HEK293T (cell line): ENCODE measurements at regions not wholly inside any gene's neighbourhood (a gene's known extent, or its start where the extent isn't known, plus 50 kb on each side); places are given as distances from the start of the nearest gene placed in this dataset.

ENCODE experiments used
- CTCF ChIA-PET: fragments of 350-600 bp; formaldehyde crosslinking; extraction: SDS; loops from one replicate; lab custom pipeline; 2021; ENCODE audit warnings: antibody characterized with exemption, inconsistent platforms; lab: Yijun Ruan, JAX
- POLR2A ChIA-PET: fragments of 350-600 bp; formaldehyde crosslinking; extraction: SDS; loops from one replicate; lab custom pipeline; 2020; ENCODE audit warnings: antibody characterized with exemption, inconsistent platforms; lab: Yijun Ruan, JAX
- DNase-seq: peaks from one replicate; pipeline ENCODE4 v3.0.0; 2012; ENCODE audit warnings: mixed read lengths; ENCODE audit errors: extremely low spot score
- ARNT ChIP-seq: fragments of 450-650 bp; IDR thresholded peaks from 2 replicates; pipeline ENCODE4 v1.6.1; 2017; ENCODE audit warnings: mild to moderate bottlenecking
- BHLHE40 ChIP-seq: fragments of 450-650 bp; IDR thresholded peaks from 2 replicates; pipeline ENCODE4 v1.6.1; 2016; ENCODE audit warnings: mild to moderate bottlenecking, moderate library complexity, borderline replicate concordance
- CTBP1 ChIP-seq: fragments of 450-650 bp; IDR thresholded peaks from 2 replicates; pipeline ENCODE4 v1.6.1; 2016; ENCODE audit warnings: borderline replicate concordance
- ELF4 ChIP-seq: fragments of 450-650 bp; IDR thresholded peaks from 2 replicates; pipeline ENCODE4 v1.6.1; 2017; ENCODE audit warnings: antibody characterized with exemption
- FOXA1 ChIP-seq: fragments of 450-650 bp; IDR thresholded peaks from 2 replicates; pipeline ENCODE4 v1.6.1; 2016; ENCODE audit warnings: mild to moderate bottlenecking
- FOXK2 ChIP-seq: fragments of 450-650 bp; IDR thresholded peaks from 2 replicates; pipeline ENCODE4 v1.6.1; 2016; ENCODE audit warnings: mild to moderate bottlenecking
- FOXM1 ChIP-seq: fragments of 450-650 bp; IDR thresholded peaks from 2 replicates; pipeline ENCODE4 v1.6.1; 2017; ENCODE audit warnings: mild to moderate bottlenecking, borderline replicate concordance
- HDGF ChIP-seq: fragments of 450-650 bp; IDR thresholded peaks from 2 replicates; pipeline ENCODE4 v1.6.1; 2017; ENCODE audit warnings: antibody characterized with exemption, borderline replicate concordance
- L3MBTL2 ChIP-seq: fragments of 450-650 bp; conservative IDR thresholded peaks from 2 replicates; pipeline ENCODE4 v1.6.1; 2016; ENCODE audit warnings: mild to moderate bottlenecking
- LEF1 ChIP-seq: fragments of 450-650 bp; IDR thresholded peaks from 2 replicates; pipeline ENCODE4 v1.6.1; 2017; ENCODE audit warnings: mild to moderate bottlenecking, borderline replicate concordance
- NFRKB ChIP-seq: fragments of 450-650 bp; IDR thresholded peaks from 2 replicates; pipeline ENCODE4 v1.6.1; 2016; ENCODE audit warnings: mild to moderate bottlenecking, moderate library complexity
- SP1 ChIP-seq: fragments of 450-650 bp; IDR thresholded peaks from 2 replicates; pipeline ENCODE4 v1.6.1; 2017
- SUZ12 ChIP-seq: fragments of 450-650 bp; IDR thresholded peaks from 2 replicates; pipeline ENCODE4 v1.6.1; 2016; ENCODE audit warnings: mild to moderate bottlenecking
- TARDBP ChIP-seq: fragments of 450-650 bp; IDR thresholded peaks from 2 replicates; pipeline ENCODE4 v1.6.1; 2016
- ZNF384 ChIP-seq: fragments of 450-650 bp; IDR thresholded peaks from 2 replicates; pipeline ENCODE4 v1.6.1; 2016
- TF ChIP-seq, protein P1 (sequence below): fragments of 450-650 bp; IDR thresholded peaks from 2 replicates; pipeline ENCODE4 v1.6.1; 2016

GRCh38 chr11:115764176-115764575 lies 260.0 kb upstream of the CADM1 start:
- no peak for TF ChIP-seq ELF4
- CTCF ChIA-PET: no interaction called here
- POLR2A ChIA-PET: no interaction called here
- DNase-seq: no peak

DNA sequence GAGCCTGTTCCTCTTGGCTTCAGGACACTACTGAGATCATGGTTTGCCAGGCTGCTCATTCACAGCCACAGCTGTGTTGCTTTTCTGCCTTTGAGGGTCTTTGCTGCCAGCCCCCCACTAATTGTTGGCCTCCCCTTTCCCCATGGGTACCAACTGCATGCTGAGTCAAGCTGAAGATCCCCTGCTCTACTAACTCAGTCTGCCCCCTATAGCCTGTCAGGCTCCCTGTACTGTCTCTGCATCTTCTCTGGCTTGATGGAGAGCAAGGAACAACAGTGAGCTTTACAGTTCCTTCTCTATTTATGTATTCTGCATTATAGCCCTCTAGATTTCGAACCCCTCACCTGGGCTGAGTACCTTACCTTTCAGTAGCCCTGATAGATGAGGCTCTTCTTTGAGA lies 257.6 kb upstream of the CADM1 start:
- TF ChIP-seq ARNT (no peak), FOXA1 (no peak), L3MBTL2 (no peak), LEF1 (no peak), BHLHE40 (no peak), HDGF (no peak), SUZ12 (no peak), TARDBP (no peak), CTBP1 (no peak), SP1 (no peak), NFRKB (no peak), FOXK2 (no peak), ZNF384 (no peak), FOXM1 (no peak), ELF4 (no peak)
- TF ChIP-seq, protein P1, sequence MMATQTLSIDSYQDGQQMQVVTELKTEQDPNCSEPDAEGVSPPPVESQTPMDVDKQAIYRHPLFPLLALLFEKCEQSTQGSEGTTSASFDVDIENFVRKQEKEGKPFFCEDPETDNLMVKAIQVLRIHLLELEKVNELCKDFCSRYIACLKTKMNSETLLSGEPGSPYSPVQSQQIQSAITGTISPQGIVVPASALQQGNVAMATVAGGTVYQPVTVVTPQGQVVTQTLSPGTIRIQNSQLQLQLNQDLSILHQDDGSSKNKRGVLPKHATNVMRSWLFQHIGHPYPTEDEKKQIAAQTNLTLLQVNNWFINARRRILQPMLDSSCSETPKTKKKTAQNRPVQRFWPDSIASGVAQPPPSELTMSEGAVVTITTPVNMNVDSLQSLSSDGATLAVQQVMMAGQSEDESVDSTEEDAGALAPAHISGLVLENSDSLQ: no peak
- POLR2A ChIA-PET: no interaction called here
- DNase-seq: no peak
- CTCF ChIA-PET: no interaction called here

DNA sequence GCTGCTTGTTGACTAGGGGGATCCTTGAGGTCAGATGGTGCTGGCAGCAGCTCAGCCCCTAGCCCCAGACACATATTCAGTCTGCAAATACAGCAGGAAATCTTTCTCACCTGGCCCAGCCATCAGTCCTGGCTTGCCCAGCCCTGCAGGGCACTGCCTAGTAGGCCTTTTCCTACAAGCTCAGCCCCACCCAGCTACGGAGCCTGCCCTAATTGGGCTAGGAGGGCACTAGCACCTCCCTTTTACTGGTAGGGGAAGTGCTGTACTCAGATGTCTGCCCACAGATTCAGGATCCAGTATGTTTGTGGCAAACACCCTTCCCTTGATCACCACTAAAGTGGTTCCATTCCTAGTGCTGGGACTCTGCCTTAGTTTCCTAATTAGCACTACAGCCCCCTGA lies 257.1 kb upstream of the CADM1 start:
- CTCF ChIA-PET: no interaction called here
- no peak for DNase-seq
- POLR2A ChIA-PET: no interaction called here
- no peak for TF ChIP-seq CTBP1
- no peak for TF ChIP-seq TARDBP
- no peak for TF ChIP-seq SP1
- TF ChIP-seq, protein P1: no peak

DNA sequence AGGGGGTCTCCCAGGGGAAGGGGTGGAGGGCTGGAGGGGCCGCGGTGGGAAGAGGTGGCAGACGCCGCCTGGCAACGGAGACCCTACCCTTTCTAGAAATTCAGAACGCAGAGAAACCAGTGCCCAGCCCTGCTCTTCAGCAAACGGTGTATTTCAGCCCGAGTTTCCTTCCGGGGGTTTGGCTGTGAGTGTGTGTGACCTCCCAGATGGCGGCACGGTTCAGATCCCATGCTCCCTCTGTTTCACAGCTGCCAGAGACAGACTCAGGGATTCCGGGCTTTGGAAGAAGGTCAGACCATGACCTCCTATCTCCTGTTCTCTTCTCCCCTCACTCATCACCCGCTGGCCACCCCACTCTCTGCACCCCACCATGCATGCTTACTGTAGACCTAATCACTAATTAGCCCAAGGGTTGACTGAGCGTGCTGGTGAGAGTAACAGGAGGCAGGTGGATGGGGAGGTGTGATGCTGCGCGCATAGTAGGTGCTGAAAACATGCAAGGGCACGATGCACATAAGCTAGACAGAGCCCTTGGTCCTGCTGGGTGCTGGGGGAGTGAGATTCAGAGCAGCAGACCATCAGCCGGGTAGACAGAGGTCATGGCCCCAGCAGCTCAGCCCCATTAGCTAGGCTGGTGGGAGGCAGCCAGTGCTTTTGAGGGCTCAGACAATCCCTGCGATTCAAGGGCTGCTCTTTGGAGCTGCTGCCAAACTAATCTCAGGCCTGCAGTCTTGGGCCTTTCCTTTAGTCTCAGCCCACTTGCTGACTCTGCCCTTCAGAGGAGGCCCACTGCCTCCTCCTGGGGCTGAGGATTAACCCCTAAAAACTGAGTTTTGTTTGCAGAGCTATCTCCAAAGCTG lies 256.5 kb upstream of the CADM1 start:
- ChIA-PET POLR2A (no interaction called here), CTCF (no interaction called here)
- DNase-seq: no peak

GRCh38 chr11:115759622-115760460 lies 255.6 kb upstream of the CADM1 start:
- ChIA-PET POLR2A (no interaction called here), CTCF (no interaction called here)

More for the DNA sequence above, 256.5 kb upstream of the CADM1 start:
- TF ChIP-seq LEF1: no peak
- TF ChIP-seq BHLHE40: no peak
- TF ChIP-seq ELF4: no peak
- no peak for TF ChIP-seq L3MBTL2

GRCh38 chr11:115758011-115758410 lies 253.8 kb upstream of the CADM1 start:
- POLR2A ChIA-PET: no interaction called here
- TF ChIP-seq BHLHE40 (no peak), L3MBTL2 (no peak), FOXA1 (no peak), HDGF (no peak)
- CTCF ChIA-PET: no interaction called here
- DNase-seq: no peak

More at GRCh38 chr11:115759622-115760460, 255.6 kb upstream of the CADM1 start:
- no peak for DNase-seq
- TF ChIP-seq FOXA1 (no peak), ZNF384 (no peak), HDGF (no peak), L3MBTL2 (no peak), CTBP1 (no peak), FOXK2 (no peak), FOXM1 (no peak), SUZ12 (no peak), BHLHE40 (no peak), ARNT (no peak), TARDBP (no peak), LEF1 (no peak), ELF4 (no peak)
- TF ChIP-seq, protein P1: no peak
